ENCODE measurements at regions not wholly inside any gene's neighbourhood (a gene's known extent, or its start where the extent isn't known, plus 50 kb on each side); places are given as distances from the start of the nearest gene placed in this dataset.

DNA sequence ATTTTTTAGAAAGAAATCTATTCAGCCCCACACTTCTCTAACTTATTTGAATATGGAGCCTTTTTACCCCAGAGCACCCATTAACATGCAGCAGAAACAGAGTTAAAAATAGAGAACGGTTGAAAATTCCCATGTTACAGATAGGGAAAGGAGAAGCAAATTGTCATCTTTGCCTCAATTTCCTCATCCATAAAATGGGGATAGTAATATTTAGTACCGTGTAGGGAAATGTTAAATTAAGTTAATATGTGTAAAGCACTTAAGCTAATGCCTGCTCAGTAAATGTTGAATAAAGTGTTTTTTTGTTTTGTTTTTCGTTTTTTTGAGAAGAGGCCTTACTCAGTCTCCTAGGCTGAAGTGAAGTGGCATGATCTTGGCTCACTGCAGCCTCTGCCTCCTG lies 50.3 kb downstream of the NAV1 start:
- DNase-seq: no peak

DNA sequence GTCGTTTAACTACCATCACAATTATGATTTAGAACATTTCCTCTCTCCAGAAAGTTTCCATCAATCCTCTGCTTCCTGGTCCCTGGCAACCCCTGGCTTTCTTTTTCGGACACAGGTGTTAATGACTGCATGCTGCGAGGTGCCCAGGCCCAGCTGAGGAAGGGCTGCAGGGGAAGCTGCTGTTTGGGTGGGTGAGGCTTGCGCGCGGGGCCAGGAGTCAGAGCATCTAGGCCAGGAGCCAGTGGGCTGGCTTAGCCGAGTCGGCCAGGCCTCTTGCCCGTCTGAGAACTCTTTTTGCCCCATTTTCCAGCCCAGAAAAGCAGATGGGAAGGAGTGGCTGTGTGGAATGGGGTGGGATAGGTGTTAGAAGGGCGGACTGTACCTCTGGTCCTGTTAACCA lies 51.5 kb downstream of the NAV1 start:
- DNase-seq: no peak

DNA sequence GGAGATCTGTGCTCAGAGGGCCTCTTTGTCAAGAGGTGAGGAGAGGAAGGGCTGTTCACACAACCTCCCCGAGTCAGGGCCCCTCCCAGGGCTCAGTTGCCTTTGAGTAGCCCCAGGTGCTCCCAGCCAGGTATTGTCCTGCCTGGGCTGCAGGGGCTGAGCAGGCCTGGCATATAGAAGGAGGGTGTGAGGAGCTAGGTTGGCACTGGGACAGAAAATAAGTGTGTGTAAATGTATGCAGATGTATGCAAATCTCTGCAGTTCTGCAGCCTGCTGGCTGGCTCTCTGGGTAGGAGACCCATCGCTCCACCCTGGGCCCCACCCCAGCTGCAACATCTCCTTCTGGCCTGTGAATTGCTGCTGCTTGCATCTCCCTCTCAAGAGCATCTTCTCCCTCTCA lies 52.4 kb downstream of the NAV1 start:
- no peak for DNase-seq

DNA sequence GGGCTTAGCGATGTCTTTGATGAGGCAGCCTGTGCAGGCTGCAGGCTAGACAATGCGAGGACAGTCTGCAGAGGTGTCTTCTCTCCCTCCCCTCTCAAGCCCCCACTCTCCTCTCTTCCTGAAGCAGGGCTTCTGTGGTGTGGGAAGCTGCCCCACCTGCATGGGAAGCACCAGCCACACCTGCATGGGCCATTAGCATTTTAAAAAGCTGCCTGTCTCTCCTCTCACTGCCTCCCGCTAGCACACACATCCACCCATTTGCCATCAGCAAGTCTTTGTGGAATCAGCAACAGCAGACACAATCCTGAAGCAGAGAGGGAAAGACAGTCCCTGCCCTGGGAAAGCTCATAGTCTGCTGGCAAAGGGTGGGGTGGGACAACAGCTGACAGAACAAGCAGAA lies 53.1 kb downstream of the NAV1 start:
- DNase-seq: no peak

DNA sequence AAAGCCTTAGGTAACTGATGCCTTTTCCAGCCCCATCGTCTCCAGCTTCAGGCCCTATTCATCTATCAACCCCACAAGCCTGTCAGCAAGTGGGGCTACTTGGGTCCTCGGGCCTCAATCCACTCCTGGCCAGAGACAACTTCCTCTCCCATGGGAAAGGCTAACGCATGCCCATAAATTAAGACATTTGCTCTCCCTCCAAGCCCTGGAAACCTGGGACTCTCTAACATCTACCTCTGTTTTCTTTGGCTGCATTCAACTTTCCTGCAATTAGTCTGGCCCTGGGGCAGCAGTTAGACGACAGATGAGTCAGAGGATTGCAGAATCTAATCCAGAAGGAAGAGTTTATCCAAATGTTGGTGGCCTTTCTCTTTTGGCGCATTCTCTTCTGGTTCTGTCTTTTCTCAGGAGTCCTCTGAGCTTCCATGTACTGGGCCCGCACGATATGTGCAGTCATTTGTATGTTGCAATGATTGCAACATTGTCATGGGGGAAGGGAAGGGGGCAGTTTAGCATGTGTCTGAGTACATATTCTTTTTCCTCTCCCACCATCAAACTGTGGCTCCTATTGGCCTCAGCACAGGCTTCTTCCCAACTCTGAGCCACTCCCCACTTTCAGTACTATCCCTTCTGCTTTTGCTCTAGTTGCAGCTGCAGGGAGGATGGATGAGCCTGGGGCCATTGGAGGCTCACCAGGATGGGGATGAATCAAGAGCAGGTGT lies 54.4 kb downstream of the NAV1 start:
- DNase-seq: peak; percentile 63

DNA sequence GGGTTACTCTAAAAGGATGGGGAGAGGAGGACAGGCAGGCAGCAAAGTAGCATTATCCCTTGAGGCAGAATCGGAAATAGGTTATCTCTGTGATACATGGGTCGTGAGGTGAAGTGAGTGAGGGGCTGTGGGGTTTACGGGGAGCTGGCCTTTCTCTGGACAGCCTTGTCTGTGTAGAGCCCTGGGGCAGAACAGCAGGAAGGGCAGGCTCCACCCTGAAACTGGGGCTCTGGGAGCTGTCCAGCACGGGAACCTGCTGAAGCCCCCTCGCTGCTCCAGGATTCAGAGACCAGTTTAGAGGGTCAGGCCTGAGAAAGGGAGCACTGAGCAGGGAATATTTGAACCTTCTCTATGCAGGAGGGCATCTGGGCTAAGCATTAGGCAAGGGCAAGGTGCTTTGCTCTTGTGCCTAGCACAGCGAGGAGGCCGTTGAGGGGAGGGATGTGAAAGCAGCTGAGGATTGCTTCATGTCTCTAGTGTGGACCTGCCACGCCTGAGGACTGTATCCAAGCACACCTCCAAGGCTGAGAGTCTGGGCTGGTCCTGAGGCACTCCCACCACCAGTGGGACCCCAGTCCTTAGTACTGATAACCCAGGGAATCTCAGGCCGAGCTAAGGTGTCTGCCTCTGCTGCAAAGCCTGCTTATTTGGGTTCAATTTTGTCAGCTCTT lies 55.8 kb downstream of the NAV1 start:
- no peak for DNase-seq

DNA sequence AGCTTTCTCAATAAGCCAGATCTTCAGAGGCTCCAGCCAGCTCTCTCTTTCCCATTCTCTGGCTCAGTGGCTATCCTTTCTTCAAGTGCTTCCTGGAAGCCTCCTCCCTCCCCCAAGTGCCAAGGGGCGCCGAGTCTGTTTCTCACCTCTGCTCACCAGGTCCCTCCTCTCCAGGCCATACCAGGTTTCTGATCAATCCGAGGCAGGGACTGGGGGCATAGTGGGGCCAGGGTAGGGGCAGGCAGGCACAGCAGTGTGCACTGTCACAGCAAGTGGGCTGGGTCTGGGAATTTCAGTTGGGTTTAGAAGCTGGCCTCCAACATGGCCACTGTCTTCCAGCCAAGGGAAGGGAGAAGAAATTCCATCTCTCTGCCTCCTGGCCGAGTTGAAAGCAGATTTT lies 56.5 kb downstream of the NAV1 start:
- no peak for DNase-seq

DNA sequence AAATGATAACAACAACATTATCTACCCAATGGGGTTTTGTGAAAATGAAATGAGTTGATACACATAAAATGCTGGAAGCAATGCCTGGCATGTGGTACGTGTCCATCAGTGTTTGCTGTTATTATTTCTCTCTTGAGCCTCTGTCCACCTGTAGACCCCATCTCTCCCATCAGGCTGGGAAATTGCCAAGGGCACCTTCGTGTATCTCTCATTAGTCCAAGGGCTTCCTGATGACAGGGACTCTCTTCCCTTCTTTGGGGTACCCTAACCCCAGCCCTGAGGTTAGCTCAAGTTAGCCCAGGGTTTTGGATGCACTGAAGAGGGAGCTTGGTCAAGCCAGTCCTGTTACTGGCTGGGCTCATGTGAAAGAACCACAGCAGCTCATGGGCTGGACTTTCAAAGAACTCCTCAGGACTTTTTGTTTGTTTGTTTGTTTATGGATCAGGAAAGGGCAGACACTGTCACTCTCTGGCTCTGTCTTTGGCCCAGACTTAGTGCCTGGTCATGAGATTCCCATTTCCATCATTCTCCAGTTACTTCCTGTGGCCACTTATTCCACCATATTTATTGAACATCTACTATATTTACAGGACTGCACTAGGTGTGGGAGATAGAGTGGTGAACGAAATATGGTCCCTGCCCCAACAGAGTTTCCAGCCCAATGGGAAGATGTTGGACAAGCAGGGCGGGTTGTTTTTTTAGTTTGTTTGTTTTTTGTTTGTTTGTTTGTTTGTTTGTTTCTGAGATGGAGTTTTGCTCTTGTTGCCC lies 57.4 kb downstream of the NAV1 start:
- no peak for DNase-seq

DNA sequence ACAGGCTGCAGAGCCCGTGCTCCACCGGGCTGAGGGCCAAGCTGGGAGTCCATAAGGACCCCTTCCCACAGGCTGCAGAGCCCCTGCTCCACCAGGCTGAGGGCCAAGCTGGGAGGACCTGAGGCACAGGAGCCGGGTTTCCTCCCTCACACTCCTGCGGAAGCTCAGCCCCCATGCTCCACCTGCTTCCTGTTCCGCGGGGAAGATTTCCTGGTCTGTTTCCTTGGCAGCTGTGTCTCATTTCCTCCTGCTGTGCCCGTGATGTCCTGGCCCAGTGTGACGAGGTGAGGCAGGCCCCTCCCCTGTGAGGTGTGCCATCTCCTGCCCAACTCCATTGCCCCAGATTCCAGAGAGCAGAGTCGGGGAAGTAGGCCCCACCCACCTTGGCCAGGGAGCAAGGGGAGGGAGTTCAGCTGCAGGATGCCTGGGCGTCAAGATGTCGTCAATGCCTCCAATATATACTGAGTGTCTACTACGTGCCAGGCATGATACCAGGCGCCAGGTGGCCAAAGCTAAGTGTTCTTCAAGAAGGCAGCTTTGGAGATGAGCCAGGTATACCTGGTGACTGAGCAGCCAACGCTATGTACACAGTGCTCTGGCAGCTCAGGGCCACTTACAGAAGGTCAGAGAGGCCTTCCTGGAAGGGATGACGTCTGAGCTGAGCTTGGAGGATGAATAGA lies 58.8 kb downstream of the NAV1 start:
- peak; percentile 34 for DNase-seq

DNA sequence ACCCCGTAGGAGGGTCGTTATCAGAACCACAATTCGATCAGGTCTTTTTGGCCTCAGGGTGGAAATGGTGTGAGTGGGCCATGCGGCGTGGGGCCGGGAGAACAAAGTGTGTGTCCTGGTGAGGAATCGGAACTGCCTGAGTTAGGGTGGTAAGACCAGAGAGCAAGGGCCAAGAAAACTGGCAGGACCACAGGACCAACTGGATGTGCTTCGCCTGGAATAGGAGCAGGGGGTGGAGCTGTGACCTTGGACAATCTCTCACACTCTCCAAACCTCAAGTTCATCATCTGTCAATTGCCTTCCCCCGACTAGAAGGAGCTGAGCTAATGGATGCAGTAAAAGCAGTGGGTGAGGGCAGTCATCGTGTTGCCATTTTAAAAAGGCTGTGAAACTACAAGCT lies 59.5 kb downstream of the NAV1 start:
- no peak for DNase-seq

DNA sequence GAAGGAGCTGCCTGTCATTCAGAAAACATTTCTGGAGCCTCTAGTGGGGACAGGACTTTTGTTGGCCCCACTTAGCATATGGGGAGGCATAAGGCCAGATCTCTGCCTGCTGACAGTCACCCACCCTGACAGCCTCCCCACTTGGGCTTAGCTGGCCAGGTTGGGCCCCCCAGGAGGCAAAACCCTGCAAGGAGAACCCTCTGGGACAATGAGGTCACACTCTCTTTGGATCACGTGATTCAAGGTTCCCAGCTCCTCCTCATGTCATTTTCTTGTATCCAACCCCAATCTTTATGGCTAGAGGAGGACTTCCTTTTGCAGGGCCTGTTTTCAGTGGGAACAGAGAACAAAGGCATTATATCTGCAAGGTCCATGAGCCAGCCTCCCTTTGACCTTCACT lies 60.0 kb downstream of the NAV1 start:
- no peak for DNase-seq

DNA sequence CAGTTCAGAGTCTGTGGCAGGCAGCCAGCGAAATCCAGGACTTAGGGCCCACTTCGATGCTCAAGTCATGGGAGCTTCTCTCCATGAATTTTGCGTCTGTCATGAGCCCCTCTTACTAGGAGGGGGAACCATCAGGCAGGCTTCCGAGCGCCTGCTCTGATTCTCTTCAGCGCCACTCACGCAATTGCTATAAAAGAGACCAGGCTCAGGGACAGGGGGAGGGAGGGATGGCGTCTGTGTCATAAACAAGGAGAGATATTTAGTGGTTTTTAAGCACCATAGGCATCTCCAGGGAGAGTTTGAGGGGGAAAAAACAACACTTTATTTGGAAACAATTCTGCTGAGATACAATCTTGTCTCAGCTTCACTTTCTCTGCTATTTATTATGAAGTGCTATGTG lies 60.6 kb downstream of the NAV1 start:
- no peak for DNase-seq

DNA sequence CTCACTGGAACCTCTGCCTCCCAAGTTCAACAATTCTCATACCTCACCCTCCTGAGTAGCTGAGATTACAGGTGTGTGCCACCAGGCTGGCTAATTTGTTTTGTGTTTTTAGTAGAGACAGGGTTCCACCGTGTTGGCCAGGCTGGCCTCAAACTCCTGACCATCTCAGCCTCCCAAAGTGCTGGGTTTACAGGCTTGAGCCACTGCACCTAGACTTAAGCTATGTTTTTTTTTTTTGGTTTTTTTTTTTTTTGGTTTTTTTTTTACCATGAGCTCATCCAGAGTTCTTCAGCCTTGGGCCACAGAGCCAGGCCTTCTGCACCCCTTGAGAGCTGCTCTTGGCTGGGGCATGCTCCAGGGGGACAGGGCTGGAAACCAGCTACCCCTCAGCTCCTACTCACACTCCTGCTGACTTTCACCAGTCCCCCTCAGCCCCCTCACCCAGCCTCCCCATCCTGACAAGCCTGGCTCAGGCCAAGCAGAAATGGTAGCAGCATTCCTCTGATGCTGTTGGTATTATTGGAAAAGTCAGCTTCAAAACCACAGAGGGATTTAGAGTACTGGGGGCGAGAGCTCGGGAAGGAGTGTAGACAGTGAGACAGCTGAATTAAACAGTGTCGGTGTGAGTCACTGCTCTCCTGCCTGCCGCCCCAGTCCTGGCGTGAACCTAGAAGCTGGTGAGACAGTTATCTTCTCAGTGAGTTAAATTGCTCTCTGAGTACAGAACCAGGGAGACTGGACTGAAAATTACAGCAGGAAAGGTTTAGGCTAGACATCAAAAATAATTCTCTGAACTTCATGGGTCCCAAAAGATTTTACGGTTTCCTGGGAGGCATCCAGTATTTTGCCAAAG lies 63.7 kb downstream of the NAV1 start:
- no peak for DNase-seq

DNA sequence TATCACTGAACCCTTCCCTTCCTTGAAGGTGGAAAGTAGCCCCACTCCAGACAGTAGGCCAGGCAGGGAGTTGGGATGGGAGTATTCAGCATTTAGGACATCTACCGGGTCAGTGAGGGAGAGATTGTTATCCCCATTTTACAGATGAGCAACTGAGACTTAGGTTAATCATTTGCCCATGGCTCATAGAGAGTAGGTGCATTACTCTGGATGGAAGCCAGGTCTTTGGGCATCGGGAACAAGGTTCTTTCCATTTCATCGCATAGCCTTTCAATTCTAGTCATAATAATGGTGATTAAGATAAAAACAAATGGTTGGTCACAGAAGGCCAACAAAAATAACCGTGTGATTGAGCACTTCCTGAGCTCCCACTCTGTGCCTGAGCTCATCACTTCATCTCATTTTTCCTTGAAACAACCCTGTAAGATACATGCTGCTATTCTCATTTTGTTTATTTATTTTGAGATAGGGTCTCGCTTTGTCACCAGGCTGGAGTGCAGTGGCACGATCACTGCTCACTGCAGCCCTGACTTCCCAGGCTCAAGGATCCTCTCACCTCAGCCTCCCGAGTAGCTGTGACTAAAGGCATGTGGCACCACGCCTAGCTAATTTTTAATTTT lies 64.8 kb downstream of the NAV1 start:
- no peak for DNase-seq

DNA sequence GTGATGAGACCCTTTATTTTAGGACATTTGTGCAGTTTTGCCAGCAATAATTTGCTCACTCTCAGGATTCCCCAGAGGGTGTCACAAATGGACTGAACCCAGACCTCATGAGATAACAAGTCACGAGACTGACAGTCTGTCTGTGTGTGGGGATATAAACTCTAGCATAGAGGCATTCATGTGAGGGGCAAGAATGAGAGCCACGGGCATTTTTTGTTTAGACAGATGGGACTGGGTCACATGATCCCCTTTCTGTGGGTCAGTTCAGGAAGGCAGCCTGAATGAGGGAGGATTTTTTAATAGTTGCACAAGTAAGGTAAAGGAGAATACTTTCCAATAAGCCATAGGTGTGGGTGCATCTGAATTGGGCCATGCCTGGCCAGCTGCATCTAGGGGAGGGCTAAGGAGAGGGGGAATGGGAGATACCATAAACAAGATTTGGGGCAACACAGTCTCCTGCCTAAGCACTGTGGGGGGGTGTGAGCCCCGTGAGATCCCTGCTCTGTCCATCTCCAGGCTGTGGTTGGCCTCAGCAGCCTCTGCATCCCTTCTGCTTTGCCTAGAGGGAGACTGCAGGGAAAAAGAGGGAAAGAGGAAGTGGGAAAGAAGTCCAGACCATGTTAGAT lies 66.6 kb downstream of the NAV1 start:
- no peak for DNase-seq

DNA sequence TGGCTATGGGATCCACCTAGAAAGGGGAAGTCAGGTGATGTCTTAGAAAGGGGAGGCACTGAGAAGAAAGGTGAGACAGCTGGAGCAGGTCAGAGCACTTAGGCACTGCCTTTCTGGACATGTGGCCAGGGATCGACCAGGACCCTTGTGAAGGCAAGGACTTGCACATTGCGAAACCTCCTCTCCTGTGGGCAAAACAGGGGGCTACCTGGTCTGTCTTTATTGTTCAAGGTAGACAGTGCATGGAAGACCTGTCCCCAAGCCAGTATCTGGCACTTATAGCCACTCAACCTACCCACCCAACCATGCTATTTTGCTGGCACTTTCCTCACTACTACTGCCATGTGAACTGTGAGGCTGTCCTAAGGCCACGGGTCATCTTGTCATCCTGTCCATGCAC lies 67.2 kb downstream of the NAV1 start:
- DNase-seq: no peak

DNA sequence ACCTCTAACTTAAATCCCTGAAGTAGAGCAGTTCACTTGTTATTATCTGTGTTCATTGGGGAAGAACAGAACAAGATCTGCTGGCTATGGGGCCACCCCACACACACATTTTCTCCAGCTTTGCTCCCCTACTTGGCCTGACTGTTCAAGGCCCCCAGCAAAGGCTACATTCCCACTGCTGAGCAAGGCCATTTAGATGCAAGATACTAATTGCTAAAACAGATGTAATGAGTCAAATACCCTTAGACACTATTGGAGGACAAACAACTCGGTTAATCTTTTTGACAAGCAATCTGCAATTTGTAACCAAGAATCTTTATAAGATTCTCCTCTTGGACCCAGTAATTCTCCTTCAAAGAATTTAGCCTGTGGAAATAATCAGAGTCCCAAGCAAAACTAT lies 67.7 kb downstream of the NAV1 start:
- DNase-seq: no peak

DNA sequence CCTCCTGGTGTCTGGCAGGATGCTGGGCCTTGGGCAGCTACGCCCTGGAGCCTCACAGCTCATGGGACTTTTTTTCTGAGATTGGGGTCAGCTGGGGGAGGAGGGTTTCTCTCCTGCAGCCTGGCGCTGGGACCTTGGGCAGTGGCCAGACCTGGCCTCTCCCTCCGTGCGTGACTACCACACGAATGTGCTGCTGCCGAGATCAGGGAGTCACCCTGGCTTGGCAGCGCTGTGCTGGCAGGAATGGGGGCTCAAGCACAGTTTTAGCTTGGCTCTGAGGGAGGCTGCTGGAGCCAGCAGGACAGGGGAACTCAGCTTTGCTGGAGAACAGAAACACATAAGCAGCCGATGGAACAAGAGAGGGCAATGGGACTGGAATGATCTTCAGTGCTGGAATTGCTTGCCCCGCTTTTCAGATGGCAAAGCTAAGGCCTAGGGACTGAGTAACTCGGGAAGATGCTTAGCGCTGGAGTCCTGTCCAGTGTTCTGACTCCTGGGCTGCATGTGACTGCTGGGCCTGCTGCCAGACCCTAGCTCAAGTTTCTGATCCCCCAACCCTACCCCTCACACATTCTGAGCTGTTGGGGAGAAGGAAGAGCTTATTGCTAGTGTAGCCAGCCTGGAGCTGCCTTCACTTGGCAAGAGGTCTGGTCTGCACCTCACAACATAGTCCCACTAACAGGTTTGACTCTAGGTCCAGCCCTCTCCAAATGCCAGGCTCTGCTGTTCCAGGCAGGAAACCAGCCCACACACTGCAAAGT lies 69.9 kb downstream of the NAV1 start:
- DNase-seq: no peak

DNA sequence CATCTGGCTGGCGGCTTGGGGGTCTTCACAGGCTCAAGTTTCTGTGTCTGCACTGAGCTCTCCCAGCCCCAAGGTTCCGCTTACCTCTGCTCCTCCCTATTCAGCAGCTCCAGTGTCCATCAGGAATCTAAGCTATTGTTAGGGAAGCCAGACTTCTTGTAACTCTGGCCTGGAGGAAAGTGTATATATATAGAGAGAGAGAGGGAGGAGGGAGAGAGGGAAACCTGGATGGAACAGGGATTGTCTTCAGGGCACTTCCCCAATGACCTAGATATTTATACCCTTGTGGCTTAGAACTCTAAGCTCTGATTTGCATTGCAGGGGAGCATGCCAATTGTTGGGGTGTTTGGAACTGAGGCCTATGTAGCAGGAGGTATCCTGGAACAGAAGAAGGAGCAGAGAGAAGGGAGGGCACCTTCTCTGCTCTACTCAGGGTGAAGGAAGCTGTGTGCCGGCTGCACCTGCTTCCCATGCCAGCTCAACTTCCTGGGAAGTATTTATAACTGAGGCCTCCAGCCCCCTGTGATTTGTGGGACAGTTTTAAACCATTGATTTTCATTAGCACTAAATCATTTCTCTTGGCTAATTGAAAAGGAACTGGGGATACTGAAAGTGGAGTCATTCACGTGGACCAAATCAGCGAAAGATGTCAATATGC lies 70.9 kb downstream of the NAV1 start:
- no peak for DNase-seq

DNA sequence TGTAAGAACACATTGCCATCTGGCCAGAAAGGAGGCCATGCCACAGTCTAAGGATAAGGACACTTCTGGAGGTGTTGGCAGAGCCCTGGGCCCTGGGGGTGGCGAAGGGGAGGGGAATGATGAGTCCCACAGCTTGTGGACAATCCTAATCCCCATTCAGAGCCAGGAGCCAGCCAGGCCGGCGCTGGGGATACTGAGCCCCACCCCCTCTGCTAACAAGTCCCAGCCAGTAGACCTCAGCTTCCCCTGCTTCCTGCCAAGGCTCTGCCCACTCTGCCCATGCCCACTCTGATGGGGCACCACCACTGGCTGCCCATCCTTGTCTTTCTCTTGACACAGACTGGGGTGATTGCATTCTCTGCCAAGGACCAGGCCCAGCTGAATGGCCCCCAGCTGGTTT lies 71.9 kb downstream of the NAV1 start:
- no peak for DNase-seq
